ENCODE measurements at regions not wholly inside any gene's neighbourhood (a gene's known extent, or its start where the extent isn't known, plus 50 kb on each side); places are given as distances from the start of the nearest gene placed in this dataset.

DNA sequence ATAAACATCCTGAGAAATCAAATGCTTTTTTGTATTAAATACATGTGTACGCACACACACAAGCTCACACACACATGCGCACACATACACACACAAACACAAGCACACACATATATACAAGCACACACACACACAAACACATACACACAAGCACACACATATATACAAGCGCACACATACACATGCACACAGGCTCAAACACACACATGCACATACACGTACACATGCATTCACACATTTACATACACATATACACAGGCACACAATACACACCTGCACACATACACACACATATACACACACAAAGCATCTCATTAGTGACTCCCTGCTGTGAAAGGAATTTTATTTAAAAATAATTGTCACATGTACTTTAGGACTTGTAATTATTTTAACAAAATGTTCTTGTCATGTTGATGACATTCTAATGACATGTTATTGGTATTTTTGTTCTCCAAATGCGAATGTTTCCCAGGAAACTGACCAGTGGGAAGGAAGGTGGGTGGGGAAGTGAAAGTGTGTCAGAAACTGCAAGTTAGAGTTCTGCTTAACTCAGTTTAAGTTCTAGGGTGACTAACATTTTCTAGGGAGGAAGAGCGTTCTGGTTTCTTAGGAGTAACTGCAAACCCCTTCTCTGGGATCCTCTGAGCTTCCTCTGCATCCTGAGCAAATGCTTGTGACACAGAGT lies 113.9 kb upstream of the ZNF217 start:
- Histone ChIP-seq H2AFZ (ENCODE audit: low read length) (no peak overlapping the region), H2BK5ac (ENCODE audit: insufficient read length, low read length) (no peak overlapping the region), H2BK15ac (ENCODE audit: low read depth, low read length) (no peak overlapping the region), H3K79me2 (ENCODE audit: insufficient read depth, low read length) (no peaks in the 10 kb centered on the region), H3K9me3 (ENCODE audit: control insufficient read depth, low read depth, low read length) (no peaks in the 10 kb centered on the region), H4K8ac (replicated peaks; ENCODE audit: insufficient read length, low read depth, low read length) (no peak overlapping the region), H3K4ac (ENCODE audit: low read depth, low read length) (no peak overlapping the region), H3T11ph (ENCODE audit: low read length) (no peak overlapping the region), H4K5ac (ENCODE audit: insufficient read length, low read depth, low read length) (no peak overlapping the region), H3K27ac (ENCODE audit: insufficient read length, low read depth, low read length) (no peak overlapping the region), H3K23ac (ENCODE audit: insufficient read length, low read depth, low read length) (no peak overlapping the region), H2BK120ac (ENCODE audit: low read depth, low read length, poor library complexity, severe bottlenecking) (no peak overlapping the region), H3K18ac (ENCODE audit: insufficient read length, low read depth, low read length) (no peak overlapping the region), H3K4me2 (ENCODE audit: insufficient read depth, insufficient read length, low read length) (no peak overlapping the region), H3K9ac (ENCODE audit: extremely low read depth, insufficient read length, low read length) (no peak overlapping the region), H3K27me3 (ENCODE audit: insufficient read depth, low read length) (no peaks in the 10 kb centered on the region), H3K56ac (ENCODE audit: insufficient read length, low read depth, low read length) (no peak overlapping the region), H3K14ac (ENCODE audit: insufficient read depth, low read length) (no peak overlapping the region), H2AK5ac (ENCODE audit: insufficient read length, low read length) (no peak overlapping the region), H4K20me1 (ENCODE audit: control insufficient read depth, insufficient read depth, insufficient read length) (no peaks in the 10 kb centered on the region), H3K4me1 (ENCODE audit: insufficient read depth, low read length) (peaks cover 7% of the 10 kb centered on the region; the same call in 1 of the 2 replicates), H2BK12ac (ENCODE audit: insufficient read length, low read depth, low read length) (no peak overlapping the region), H2BK20ac (ENCODE audit: low read depth, low read length, poor library complexity, severe bottlenecking) (no peak overlapping the region), H3K79me1 (ENCODE audit: insufficient read depth, low read depth, low read length, poor library complexity, severe bottlenecking) (no peaks in the 10 kb centered on the region), H3K23me2 (ENCODE audit: insufficient read length, low read depth, low read length, poor library complexity, severe bottlenecking) (no peaks in the 10 kb centered on the region), H4K91ac (ENCODE audit: insufficient read length, low read depth, low read length) (no peak overlapping the region)
- H3K9me3 Mint-ChIP-seq = no peaks in the 10 kb centered on the region
- DNase-seq = no peak
- no peaks in the 10 kb centered on the region for H3K36me3 Mint-ChIP-seq (ENCODE audit: insufficient read depth in 1 of 3, low read depth in 3 of 3)
- no peak overlapping the region for H3K4me3 Mint-ChIP-seq
- peak overlapping the region in 2 of 3 experiments; percentile 37 to 81; a peak in 4 of 7 replicates for H3K27ac Mint-ChIP-seq
- peaks cover 37% of the 10 kb centered on the region in 2 experiments for H3K4me1 Mint-ChIP-seq
- no peaks in the 10 kb centered on the region for H3K27me3 Mint-ChIP-seq (ENCODE audit: low read depth)
- TF ChIP-seq, protein P1, sequence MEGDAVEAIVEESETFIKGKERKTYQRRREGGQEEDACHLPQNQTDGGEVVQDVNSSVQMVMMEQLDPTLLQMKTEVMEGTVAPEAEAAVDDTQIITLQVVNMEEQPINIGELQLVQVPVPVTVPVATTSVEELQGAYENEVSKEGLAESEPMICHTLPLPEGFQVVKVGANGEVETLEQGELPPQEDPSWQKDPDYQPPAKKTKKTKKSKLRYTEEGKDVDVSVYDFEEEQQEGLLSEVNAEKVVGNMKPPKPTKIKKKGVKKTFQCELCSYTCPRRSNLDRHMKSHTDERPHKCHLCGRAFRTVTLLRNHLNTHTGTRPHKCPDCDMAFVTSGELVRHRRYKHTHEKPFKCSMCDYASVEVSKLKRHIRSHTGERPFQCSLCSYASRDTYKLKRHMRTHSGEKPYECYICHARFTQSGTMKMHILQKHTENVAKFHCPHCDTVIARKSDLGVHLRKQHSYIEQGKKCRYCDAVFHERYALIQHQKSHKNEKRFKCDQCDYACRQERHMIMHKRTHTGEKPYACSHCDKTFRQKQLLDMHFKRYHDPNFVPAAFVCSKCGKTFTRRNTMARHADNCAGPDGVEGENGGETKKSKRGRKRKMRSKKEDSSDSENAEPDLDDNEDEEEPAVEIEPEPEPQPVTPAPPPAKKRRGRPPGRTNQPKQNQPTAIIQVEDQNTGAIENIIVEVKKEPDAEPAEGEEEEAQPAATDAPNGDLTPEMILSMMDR (conservative IDR thresholded peaks at IDR 0.05) = no peak
- WGBS (ENCODE audit: extremely low coverage, insufficient read length, low lambda C conversion rate) = no CpG with 5 or more reads among the region's 6 CpGs
